GM23338 (cell line): ENCODE measurements at regions not wholly inside any gene's neighbourhood (a gene's known extent, or its start where the extent isn't known, plus 50 kb on each side); places are given as distances from the start of the nearest gene placed in this dataset.

ENCODE experiments used
- ATAC-seq: fragments of 200-7000 bp; cut with Tn5 transposase; 3 replicates; pipeline ENCODE4 v1.9.1; 2020
- DNase-seq: peaks from one replicate; pipeline ENCODE4 v3.0.0-alpha.2; 2015; ENCODE audit warnings: low spot score
- H2AFZ ChIP-seq: fragments of 200-600 bp; sonication (generic); 2 replicates; pipeline ENCODE4 v1.8.0; 2016; ENCODE audit warnings: antibody characterized with exemption, mild to moderate bottlenecking, moderate library complexity
- H3F3A ChIP-seq: fragments of 200-600 bp; sonication (generic); replicated peaks from 2 replicates; pipeline ENCODE4 v1.8.0; 2017; ENCODE audit warnings: antibody characterized with exemption, mixed run types, low read depth
- H3K27ac ChIP-seq: fragments of 200-600 bp; sonication (generic); 2 replicates; pipeline ENCODE4 v1.6.1; 2016; ENCODE audit warnings: low read depth
- H3K27me3 ChIP-seq: fragments of 200-600 bp; sonication (generic); 2 replicates; pipeline ENCODE4 v1.8.0; 2016; ENCODE audit warnings: mild to moderate bottlenecking, mixed run types, moderate library complexity; ENCODE audit not compliant: insufficient read depth
- H3K36me3 ChIP-seq: fragments of 200-600 bp; sonication (generic); 2 replicates; pipeline ENCODE4 v1.8.0; 2016; ENCODE audit warnings: mild to moderate bottlenecking; ENCODE audit not compliant: insufficient read depth
- H3K4me1 ChIP-seq: fragments of 200-600 bp; sonication (generic); 2 replicates; pipeline ENCODE4 v1.8.0; 2016; ENCODE audit warnings: mild to moderate bottlenecking, moderate library complexity; ENCODE audit not compliant: insufficient read depth
- H3K4me2 ChIP-seq: fragments of 200-600 bp; sonication (generic); 2 replicates; pipeline ENCODE4 v1.7.1; 2017; ENCODE audit warnings: mixed run types
- H3K4me3 ChIP-seq: fragments of 200-600 bp; sonication (generic); 2 replicates; pipeline ENCODE4 v1.6.1; 2016; ENCODE audit warnings: mixed run types
- H3K79me2 ChIP-seq: fragments of 200-600 bp; sonication (generic); replicated peaks from 2 replicates; pipeline ENCODE4 v1.8.0; 2017; ENCODE audit warnings: mild to moderate bottlenecking; ENCODE audit not compliant: insufficient read depth
- H3K9me2 ChIP-seq: fragments of 200-600 bp; sonication (generic); 2 replicates; pipeline ENCODE4 v1.8.0; 2017; ENCODE audit not compliant: insufficient read depth
- H4K20me1 ChIP-seq: fragments of 200-600 bp; sonication (generic); replicated peaks from 2 replicates; pipeline ENCODE4 v1.8.0; 2017; ENCODE audit warnings: mild to moderate bottlenecking; ENCODE audit not compliant: insufficient read depth
- H3K27ac Mint-ChIP-seq: 2 replicates; pipeline ENCODE4 v1.8.0; 2020; ENCODE audit warnings: inconsistent platforms, mild to moderate bottlenecking, moderate library complexity, mixed read lengths
- H3K27me3 Mint-ChIP-seq: 3 replicates; pipeline ENCODE4 v1.8.0; 2022; ENCODE audit warnings: low read depth, mild to moderate bottlenecking, moderate library complexity, mixed read lengths, inconsistent platforms; ENCODE audit not compliant: insufficient read depth, poor library complexity
- H3K36me3 Mint-ChIP-seq: 3 replicates; pipeline ENCODE4 v1.8.0; 2021; ENCODE audit warnings: low read depth, mild to moderate bottlenecking, inconsistent platforms, moderate library complexity, mixed read lengths
- H3K4me1 Mint-ChIP-seq: 3 replicates; pipeline ENCODE4 v1.8.0; 2020; ENCODE audit warnings: mild to moderate bottlenecking, inconsistent platforms, mixed read lengths
- H3K4me3 Mint-ChIP-seq: 3 replicates; pipeline ENCODE4 v1.8.0; 2021; ENCODE audit warnings: moderate library complexity, mild to moderate bottlenecking, inconsistent platforms, mixed read lengths
- H3K9me3 Mint-ChIP-seq: 3 replicates; pipeline ENCODE4 v1.8.0; 2020; ENCODE audit warnings: moderate library complexity, mild to moderate bottlenecking, inconsistent platforms, mixed read lengths
- CREB1 ChIP-seq: fragments of 250-450 bp; sonication (Bioruptor Pico); IDR thresholded peaks from 2 replicates; pipeline ENCODE4 v1.5.0; 2020; ENCODE audit warnings: low read depth, mild to moderate bottlenecking, moderate library complexity
- ETS1 ChIP-seq: IDR thresholded peaks from 2 replicates; pipeline ENCODE4 v1.6.1; 2016; ENCODE audit warnings: antibody characterized with exemption
- EZH2 ChIP-seq: fragments of 200-600 bp; sonication (generic); IDR thresholded peaks from one replicate; pipeline ENCODE4 v1.8.0; 2017; ENCODE audit warnings: antibody characterized with exemption, mild to moderate bottlenecking, low read depth; ENCODE audit not compliant: unreplicated experiment
- EZH2phosphoT487 ChIP-seq: fragments of 200-600 bp; sonication (generic); IDR thresholded peaks from one replicate; pipeline ENCODE4 v1.8.1; 2018; ENCODE audit warnings: antibody characterized with exemption; ENCODE audit not compliant: unreplicated experiment
- JUNB ChIP-seq: IDR thresholded peaks from one replicate; pipeline ENCODE4 v1.6.1; 2016; ENCODE audit warnings: antibody characterized with exemption; ENCODE audit not compliant: unreplicated experiment
- NANOG ChIP-seq: IDR thresholded peaks from 2 replicates; pipeline ENCODE4 v1.6.1; 2016; ENCODE audit warnings: antibody characterized with exemption, borderline replicate concordance
- POLR2AphosphoS5 ChIP-seq: IDR thresholded peaks from 2 replicates; pipeline ENCODE4 v1.6.1; 2016; ENCODE audit warnings: antibody characterized with exemption, low read depth
- REST ChIP-seq: IDR thresholded peaks from one replicate; pipeline ENCODE4 v1.6.1; 2018; ENCODE audit warnings: antibody characterized with exemption; ENCODE audit not compliant: unreplicated experiment
- STAT1 ChIP-seq: IDR thresholded peaks from one replicate; pipeline ENCODE4 v1.6.1; 2016; ENCODE audit warnings: antibody characterized with exemption; ENCODE audit not compliant: unreplicated experiment
- ZNF114 ChIP-seq: fragments of 250-450 bp; sonication (Bioruptor Pico); IDR thresholded peaks from 2 replicates; pipeline ENCODE4 v1.5.0; 2020; ENCODE audit warnings: mild to moderate bottlenecking, moderate library complexity
- ZNF331 ChIP-seq: fragments of 250-450 bp; sonication (Bioruptor Pico); IDR thresholded peaks from 2 replicates; pipeline ENCODE4 v1.5.0; 2020; ENCODE audit warnings: low read depth, mild to moderate bottlenecking, moderate library complexity
- TF ChIP-seq, protein P1 (sequence below), 2 experiments: fragments of 200-600 bp in 1 of 2; sonication (generic) in 1 of 2; conservative IDR thresholded peaks; 2 replicates each; pipeline versions ENCODE4 v1.5.1 to v1.6.1; 2016 to 2017; ENCODE audit warnings: antibody characterized with exemption in 2 of 2, low read depth in 2 of 2, mild to moderate bottlenecking in 2 of 2, moderate library complexity in 1 of 2
- TF ChIP-seq, protein P2 (sequence below): fragments of 250-450 bp; sonication (Bioruptor Pico); IDR thresholded peaks from 2 replicates; pipeline ENCODE4 v1.5.0; 2020; ENCODE audit warnings: mild to moderate bottlenecking, moderate library complexity

GRCh38 chr4:129218897-129219296 lies 122.9 kb downstream of the C4orf33 start:
- TF ChIP-seq EZH2phosphoT487 (no peak), CREB1 (no peak), NANOG (no peak), EZH2 (no peak), ZNF331 (CRISPR knock-in tag) (no peak), STAT1 (no peak), ETS1 (no peak), REST (no peak), JUNB (no peak), POLR2AphosphoS5 (no peak), ZNF114 (CRISPR knock-in tag) (no peak)
- TF ChIP-seq, protein P1, sequence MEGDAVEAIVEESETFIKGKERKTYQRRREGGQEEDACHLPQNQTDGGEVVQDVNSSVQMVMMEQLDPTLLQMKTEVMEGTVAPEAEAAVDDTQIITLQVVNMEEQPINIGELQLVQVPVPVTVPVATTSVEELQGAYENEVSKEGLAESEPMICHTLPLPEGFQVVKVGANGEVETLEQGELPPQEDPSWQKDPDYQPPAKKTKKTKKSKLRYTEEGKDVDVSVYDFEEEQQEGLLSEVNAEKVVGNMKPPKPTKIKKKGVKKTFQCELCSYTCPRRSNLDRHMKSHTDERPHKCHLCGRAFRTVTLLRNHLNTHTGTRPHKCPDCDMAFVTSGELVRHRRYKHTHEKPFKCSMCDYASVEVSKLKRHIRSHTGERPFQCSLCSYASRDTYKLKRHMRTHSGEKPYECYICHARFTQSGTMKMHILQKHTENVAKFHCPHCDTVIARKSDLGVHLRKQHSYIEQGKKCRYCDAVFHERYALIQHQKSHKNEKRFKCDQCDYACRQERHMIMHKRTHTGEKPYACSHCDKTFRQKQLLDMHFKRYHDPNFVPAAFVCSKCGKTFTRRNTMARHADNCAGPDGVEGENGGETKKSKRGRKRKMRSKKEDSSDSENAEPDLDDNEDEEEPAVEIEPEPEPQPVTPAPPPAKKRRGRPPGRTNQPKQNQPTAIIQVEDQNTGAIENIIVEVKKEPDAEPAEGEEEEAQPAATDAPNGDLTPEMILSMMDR (conservative IDR thresholded peaks at IDR 0.05; ENCODE audit: low read depth in 2 of 2), result no peak
- TF ChIP-seq, protein P2, sequence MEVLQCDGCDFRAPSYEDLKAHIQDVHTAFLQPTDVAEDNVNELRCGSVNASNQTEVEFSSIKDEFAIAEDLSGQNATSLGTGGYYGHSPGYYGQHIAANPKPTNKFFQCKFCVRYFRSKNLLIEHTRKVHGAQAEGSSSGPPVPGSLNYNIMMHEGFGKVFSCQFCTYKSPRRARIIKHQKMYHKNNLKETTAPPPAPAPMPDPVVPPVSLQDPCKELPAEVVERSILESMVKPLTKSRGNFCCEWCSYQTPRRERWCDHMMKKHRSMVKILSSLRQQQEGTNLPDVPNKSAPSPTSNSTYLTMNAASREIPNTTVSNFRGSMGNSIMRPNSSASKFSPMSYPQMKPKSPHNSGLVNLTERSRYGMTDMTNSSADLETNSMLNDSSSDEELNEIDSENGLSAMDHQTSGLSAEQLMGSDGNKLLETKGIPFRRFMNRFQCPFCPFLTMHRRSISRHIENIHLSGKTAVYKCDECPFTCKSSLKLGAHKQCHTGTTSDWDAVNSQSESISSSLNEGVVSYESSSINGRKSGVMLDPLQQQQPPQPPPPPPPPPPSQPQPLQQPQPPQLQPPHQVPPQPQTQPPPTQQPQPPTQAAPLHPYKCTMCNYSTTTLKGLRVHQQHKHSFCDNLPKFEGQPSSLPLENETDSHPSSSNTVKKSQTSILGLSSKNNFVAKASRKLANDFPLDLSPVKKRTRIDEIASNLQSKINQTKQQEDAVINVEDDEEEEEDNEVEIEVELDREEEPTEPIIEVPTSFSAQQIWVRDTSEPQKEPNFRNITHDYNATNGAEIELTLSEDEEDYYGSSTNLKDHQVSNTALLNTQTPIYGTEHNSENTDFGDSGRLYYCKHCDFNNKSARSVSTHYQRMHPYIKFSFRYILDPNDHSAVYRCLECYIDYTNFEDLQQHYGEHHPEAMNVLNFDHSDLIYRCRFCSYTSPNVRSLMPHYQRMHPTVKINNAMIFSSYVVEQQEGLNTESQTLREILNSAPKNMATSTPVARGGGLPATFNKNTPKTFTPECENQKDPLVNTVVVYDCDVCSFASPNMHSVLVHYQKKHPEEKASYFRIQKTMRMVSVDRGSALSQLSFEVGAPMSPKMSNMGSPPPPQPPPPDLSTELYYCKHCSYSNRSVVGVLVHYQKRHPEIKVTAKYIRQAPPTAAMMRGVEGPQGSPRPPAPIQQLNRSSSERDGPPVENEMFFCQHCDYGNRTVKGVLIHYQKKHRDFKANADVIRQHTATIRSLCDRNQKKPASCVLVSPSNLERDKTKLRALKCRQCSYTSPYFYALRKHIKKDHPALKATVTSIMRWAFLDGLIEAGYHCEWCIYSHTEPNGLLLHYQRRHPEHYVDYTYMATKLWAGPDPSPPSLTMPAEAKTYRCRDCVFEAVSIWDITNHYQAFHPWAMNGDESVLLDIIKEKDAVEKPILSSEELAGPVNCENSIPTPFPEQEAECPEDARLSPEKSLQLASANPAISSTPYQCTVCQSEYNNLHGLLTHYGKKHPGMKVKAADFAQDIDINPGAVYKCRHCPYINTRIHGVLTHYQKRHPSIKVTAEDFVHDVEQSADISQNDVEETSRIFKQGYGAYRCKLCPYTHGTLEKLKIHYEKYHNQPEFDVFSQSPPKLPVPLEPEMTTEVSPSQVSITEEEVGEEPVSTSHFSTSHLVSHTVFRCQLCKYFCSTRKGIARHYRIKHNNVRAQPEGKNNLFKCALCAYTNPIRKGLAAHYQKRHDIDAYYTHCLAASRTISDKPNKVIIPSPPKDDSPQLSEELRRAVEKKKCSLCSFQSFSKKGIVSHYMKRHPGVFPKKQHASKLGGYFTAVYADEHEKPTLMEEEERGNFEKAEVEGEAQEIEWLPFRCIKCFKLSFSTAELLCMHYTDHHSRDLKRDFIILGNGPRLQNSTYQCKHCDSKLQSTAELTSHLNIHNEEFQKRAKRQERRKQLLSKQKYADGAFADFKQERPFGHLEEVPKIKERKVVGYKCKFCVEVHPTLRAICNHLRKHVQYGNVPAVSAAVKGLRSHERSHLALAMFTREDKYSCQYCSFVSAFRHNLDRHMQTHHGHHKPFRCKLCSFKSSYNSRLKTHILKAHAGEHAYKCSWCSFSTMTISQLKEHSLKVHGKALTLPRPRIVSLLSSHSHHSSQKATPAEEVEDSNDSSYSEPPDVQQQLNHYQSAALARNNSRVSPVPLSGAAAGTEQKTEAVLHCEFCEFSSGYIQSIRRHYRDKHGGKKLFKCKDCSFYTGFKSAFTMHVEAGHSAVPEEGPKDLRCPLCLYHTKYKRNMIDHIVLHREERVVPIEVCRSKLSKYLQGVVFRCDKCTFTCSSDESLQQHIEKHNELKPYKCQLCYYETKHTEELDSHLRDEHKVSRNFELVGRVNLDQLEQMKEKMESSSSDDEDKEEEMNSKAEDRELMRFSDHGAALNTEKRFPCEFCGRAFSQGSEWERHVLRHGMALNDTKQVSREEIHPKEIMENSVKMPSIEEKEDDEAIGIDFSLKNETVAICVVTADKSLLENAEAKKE (CRISPR knock-in tag), result no peak
- Histone ChIP-seq H3K79me2 (no peaks in the 10 kb centered on the region), H3K9me2 (no peaks in the 10 kb centered on the region), H3K4me1 (no peaks in the 10 kb centered on the region), H3F3A (no peaks in the 10 kb centered on the region), H3K4me3 (no peak overlapping the region), H2AFZ (no peak overlapping the region), H3K36me3 (no peaks in the 10 kb centered on the region), H3K27me3 (no peaks in the 10 kb centered on the region), H3K4me2 (no peak overlapping the region), H3K27ac (no peak overlapping the region), H4K20me1 (no peaks in the 10 kb centered on the region; the same call in 1 of the 2 replicates)
- Mint-ChIP-seq H3K4me1 (peaks cover under 1% of the 10 kb centered on the region; the same call in 2 of the 3 replicates), H3K27ac (no peak overlapping the region), H3K27me3 (peaks cover 1% of the 10 kb centered on the region), H3K9me3 (no peaks in the 10 kb centered on the region), H3K4me3 (no peak overlapping the region), H3K36me3 (no peaks in the 10 kb centered on the region)
- no peak for ATAC-seq
- no peak for DNase-seq
